ENCODE measurements at regions not wholly inside any gene's neighbourhood (a gene's known extent, or its start where the extent isn't known, plus 50 kb on each side); places are given as distances from the start of the nearest gene placed in this dataset.

DNA sequence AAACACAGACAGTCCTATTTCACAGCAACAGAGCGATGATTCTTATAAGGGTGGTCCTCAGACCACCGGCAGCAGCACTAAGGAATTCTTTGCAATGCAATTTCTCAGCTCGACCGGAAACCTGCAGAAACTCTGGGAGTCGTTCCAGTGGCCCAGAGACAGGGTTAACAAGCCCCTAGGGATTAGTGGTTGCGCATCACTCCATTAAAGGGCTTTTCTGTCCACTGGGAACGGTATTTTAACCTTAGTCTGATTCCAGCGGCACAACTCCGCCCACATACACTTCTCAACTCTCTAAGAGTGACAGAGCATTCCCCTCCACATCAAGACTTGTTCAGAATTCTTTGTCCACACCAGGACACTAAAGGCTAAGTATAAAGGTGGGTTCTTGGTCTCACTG, 341.5 kb downstream of the TFAP2A start:
- RAD21 ChIA-PET (ENCODE audit: low non-redundant PET in 1 of 2, low total read pairs in 2 of 2, uncharacterized antibody in 2 of 2, unreplicated experiment in 2 of 2): no interaction called here
- no TSS peak for BruUV-seq (replicated peaks)
- no peaks in the 10 kb centered on the region for H3K79me2 ChIP-seq (ENCODE audit: insufficient read depth, low read length)
- H4K20me1 ChIP-seq (ENCODE audit: insufficient read depth): no peaks in the 10 kb centered on the region
- TF ChIP-seq, protein P1, sequence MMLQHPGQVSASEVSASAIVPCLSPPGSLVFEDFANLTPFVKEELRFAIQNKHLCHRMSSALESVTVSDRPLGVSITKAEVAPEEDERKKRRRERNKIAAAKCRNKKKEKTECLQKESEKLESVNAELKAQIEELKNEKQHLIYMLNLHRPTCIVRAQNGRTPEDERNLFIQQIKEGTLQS (IDR thresholded peaks at IDR 0.05): no peak
- TF ChIP-seq EZH2 (IDR thresholded peaks at IDR 0.05) (no peak), ZFX (IDR thresholded peaks at IDR 0.05) (no peak), CBX3 (IDR thresholded peaks at IDR 0.05; ENCODE audit: low read depth) (no peak), CEBPB (IDR thresholded peaks at IDR 0.05; ENCODE audit: low read depth) (no peak), YY1 (IDR thresholded peaks at IDR 0.05; ENCODE audit: extremely low read depth, insufficient replicate concordance, low read depth, low read length) (no peak), EGR1 (IDR thresholded peaks at IDR 0.05; ENCODE audit: low read depth) (no peak), JUND (IDR thresholded peaks at IDR 0.05) (no peak), ZNF274 (IDR thresholded peaks at IDR 0.05; ENCODE audit: low read depth, low read length) (no peak), SRF (IDR thresholded peaks at IDR 0.05; ENCODE audit: low read depth) (no peak), POLR2A (IDR thresholded peaks at IDR 0.05; ENCODE audit: borderline replicate concordance, extremely low read depth, insufficient read depth, insufficient read length) (no peak)
- TF ChIP-seq, protein P2, sequence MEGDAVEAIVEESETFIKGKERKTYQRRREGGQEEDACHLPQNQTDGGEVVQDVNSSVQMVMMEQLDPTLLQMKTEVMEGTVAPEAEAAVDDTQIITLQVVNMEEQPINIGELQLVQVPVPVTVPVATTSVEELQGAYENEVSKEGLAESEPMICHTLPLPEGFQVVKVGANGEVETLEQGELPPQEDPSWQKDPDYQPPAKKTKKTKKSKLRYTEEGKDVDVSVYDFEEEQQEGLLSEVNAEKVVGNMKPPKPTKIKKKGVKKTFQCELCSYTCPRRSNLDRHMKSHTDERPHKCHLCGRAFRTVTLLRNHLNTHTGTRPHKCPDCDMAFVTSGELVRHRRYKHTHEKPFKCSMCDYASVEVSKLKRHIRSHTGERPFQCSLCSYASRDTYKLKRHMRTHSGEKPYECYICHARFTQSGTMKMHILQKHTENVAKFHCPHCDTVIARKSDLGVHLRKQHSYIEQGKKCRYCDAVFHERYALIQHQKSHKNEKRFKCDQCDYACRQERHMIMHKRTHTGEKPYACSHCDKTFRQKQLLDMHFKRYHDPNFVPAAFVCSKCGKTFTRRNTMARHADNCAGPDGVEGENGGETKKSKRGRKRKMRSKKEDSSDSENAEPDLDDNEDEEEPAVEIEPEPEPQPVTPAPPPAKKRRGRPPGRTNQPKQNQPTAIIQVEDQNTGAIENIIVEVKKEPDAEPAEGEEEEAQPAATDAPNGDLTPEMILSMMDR (IDR thresholded peaks at IDR 0.05 in 2 of 3, conservative IDR thresholded peaks at IDR 0.05 in 1 of 3; ENCODE audit: borderline replicate concordance in 1 of 3, insufficient read depth in 1 of 3, low read depth in 2 of 3, low read length in 2 of 3): no peak
- TF ChIP-seq, protein P3, sequence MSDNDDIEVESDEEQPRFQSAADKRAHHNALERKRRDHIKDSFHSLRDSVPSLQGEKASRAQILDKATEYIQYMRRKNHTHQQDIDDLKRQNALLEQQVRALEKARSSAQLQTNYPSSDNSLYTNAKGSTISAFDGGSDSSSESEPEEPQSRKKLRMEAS (IDR thresholded peaks at IDR 0.05): no peak
- TF ChIP-seq, protein P4, sequence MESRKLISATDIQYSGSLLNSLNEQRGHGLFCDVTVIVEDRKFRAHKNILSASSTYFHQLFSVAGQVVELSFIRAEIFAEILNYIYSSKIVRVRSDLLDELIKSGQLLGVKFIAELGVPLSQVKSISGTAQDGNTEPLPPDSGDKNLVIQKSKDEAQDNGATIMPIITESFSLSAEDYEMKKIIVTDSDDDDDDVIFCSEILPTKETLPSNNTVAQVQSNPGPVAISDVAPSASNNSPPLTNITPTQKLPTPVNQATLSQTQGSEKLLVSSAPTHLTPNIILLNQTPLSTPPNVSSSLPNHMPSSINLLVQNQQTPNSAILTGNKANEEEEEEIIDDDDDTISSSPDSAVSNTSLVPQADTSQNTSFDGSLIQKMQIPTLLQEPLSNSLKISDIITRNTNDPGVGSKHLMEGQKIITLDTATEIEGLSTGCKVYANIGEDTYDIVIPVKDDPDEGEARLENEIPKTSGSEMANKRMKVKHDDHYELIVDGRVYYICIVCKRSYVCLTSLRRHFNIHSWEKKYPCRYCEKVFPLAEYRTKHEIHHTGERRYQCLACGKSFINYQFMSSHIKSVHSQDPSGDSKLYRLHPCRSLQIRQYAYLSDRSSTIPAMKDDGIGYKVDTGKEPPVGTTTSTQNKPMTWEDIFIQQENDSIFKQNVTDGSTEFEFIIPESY (IDR thresholded peaks at IDR 0.05; ENCODE audit: extremely low read depth, insufficient replicate concordance, low read length): no peak
- H3K4me1 ChIP-seq (ENCODE audit: control insufficient read depth in 1 of 2, insufficient read depth in 2 of 2, low read length in 2 of 2): no peaks in the 10 kb centered on the region
- H3K4me3 ChIP-seq (replicated peaks in 1 of 2; ENCODE audit: low read depth in 1 of 2, low read length in 2 of 2): no peak overlapping the region
- no peak overlapping the region for H3K4me2 ChIP-seq (ENCODE audit: low read length)
- POLR2A ChIA-PET: no interaction called here
- no peaks in the 10 kb centered on the region for H3K27me3 ChIP-seq (ENCODE audit: insufficient read depth, low read length)
- H3K9me3 ChIP-seq (ENCODE audit: control insufficient read depth in 1 of 2, insufficient read depth in 1 of 2, low read depth in 1 of 2, low read length in 2 of 2): no peaks in the 10 kb centered on the region
- ATAC-seq (no peak), DNase-seq (ENCODE audit: low read depth, low spot score) (no peak)
- CTCF ChIA-PET: no interaction called here
- H3K9ac ChIP-seq (ENCODE audit: low read length): no peak overlapping the region
- H3K36me3 ChIP-seq (ENCODE audit: control insufficient read depth in 1 of 2, insufficient read depth in 2 of 2, low read length in 2 of 2): no peaks in the 10 kb centered on the region
- intact Hi-C loops (cut with micrococcal nuclease): no loop called here
- no peaks in the 10 kb centered on the region for H3K9me2 ChIP-seq (ENCODE audit: insufficient read depth)
- H2AFZ ChIP-seq (ENCODE audit: low read depth, low read length, poor library complexity, severe bottlenecking): no peak overlapping the region
- H3K27ac ChIP-seq (ENCODE audit: low read depth, low read length): no peak overlapping the region
